HG02884 (cell line): ENCODE measurements at regions not wholly inside any gene's neighbourhood (a gene's known extent, or its start where the extent isn't known, plus 50 kb on each side); places are given as distances from the start of the nearest gene placed in this dataset.

Experiments
- ATAC-seq: cut with Tn5 transposase; IDR thresholded peaks from one replicate; pipeline ENCODE4 v1.9.1; 2021; ENCODE audit warnings: mild to moderate bottlenecking, moderate library complexity; ENCODE audit not compliant: unreplicated experiment

GRCh38 chr2:8574196-8575037, 107.4 kb upstream of the ID2 start:
- peak; percentile 52 for ATAC-seq

GRCh38 chr2:8575038-8575833, 106.6 kb upstream of the ID2 start:
- ATAC-seq, result no peak

GRCh38 chr2:8575834-8576423, 105.9 kb upstream of the ID2 start:
- no peak for ATAC-seq

- ATAC-seq, result peak; percentile 31
These were observed 105.2 kb upstream of the ID2 start for GRCh38 chr2:8576525-8577167.

GRCh38 chr2:8577573-8577972, 104.3 kb upstream of the ID2 start:
- no peak for ATAC-seq

- ATAC-seq, result no peak
These were observed 103.3 kb upstream of the ID2 start for GRCh38 chr2:8578335-8579244.

GRCh38 chr2:8579485-8580085, 102.3 kb upstream of the ID2 start:
- ATAC-seq, result no peak

- ATAC-seq, result no peak
These were observed 101.3 kb upstream of the ID2 start for GRCh38 chr2:8580316-8581233.

GRCh38 chr2:8581234-8581561, 100.7 kb upstream of the ID2 start:
- ATAC-seq, result no peak

GRCh38 chr2:8581601-8582041, 100.2 kb upstream of the ID2 start:
- no peak for ATAC-seq

- ATAC-seq, result no peak
These were observed 99.7 kb upstream of the ID2 start for GRCh38 chr2:8582191-8582590.

- ATAC-seq, result no peak
These were observed 99.0 kb upstream of the ID2 start for GRCh38 chr2:8582651-8583399.

- ATAC-seq, result peak; percentile 74
These were observed 98.3 kb upstream of the ID2 start for GRCh38 chr2:8583400-8584173.

GRCh38 chr2:8584174-8585066, 97.4 kb upstream of the ID2 start:
- no peak for ATAC-seq

GRCh38 chr2:8586457-8587051, 95.3 kb upstream of the ID2 start:
- ATAC-seq, result no peak

GRCh38 chr2:8587251-8587791, 94.5 kb upstream of the ID2 start:
- ATAC-seq, result no peak
